PFSK-1 (cell line): ENCODE measurements at regions not wholly inside any gene's neighbourhood (a gene's known extent, or its start where the extent isn't known, plus 50 kb on each side); places are given as distances from the start of the nearest gene placed in this dataset.

Experiments
- FOXP2 ChIP-seq: optimal IDR thresholded peaks from 2 replicates; pipeline ENCODE3; 2011; ENCODE audit warnings: borderline replicate concordance, control low read depth, inconsistent platforms; ENCODE audit not compliant: insufficient read depth; ENCODE audit errors: extremely low read length, extremely low read depth
- POLR2AphosphoS5 ChIP-seq: IDR thresholded peaks from 2 replicates; pipeline ENCODE4 v1.6.1; 2012; ENCODE audit warnings: low read depth, mild to moderate bottlenecking, control low read depth, low read length, moderate library complexity
- REST ChIP-seq, 2 experiments: IDR thresholded peaks; 2 replicates each; pipeline versions ENCODE4 v1.6.1 to v1.8.0; 2011 to 2012; ENCODE audit warnings: low read depth in 2 of 2, low read length in 2 of 2, control low read depth in 1 of 2, inconsistent platforms in 1 of 2, mild to moderate bottlenecking in 1 of 2, moderate library complexity in 1 of 2; ENCODE audit not compliant: insufficient read depth in 1 of 2
- SIN3A ChIP-seq: IDR thresholded peaks from 2 replicates; pipeline ENCODE4 v1.6.1; 2012; ENCODE audit warnings: mild to moderate bottlenecking, low read length, moderate library complexity, borderline replicate concordance; ENCODE audit not compliant: insufficient read depth
- TAF1 ChIP-seq: IDR thresholded peaks from 2 replicates; pipeline ENCODE4 v1.6.1; 2012; ENCODE audit warnings: low read length, control low read depth, borderline replicate concordance; ENCODE audit not compliant: insufficient read depth

GRCh38 chr2:196404276-196404675, 232.9 kb upstream of the STK17B start:
- TF ChIP-seq REST (IDR thresholded peaks at IDR 0.05; ENCODE audit: insufficient read depth in 1 of 2, low read depth in 2 of 2, low read length in 2 of 2) (no peak), TAF1 (no peak), SIN3A (no peak), POLR2AphosphoS5 (no peak), FOXP2 (no peak)

GRCh38 chr2:196407675-196408264, 231.7 kb upstream of the CCDC150 start:
- no peak for TF ChIP-seq POLR2AphosphoS5
- TF ChIP-seq FOXP2: no peak
- no peak for TF ChIP-seq REST (IDR thresholded peaks at IDR 0.05; ENCODE audit: insufficient read depth in 1 of 2, low read depth in 2 of 2, low read length in 2 of 2)
- TF ChIP-seq SIN3A: no peak
- no peak for TF ChIP-seq TAF1

- TF ChIP-seq POLR2AphosphoS5 (no peak), FOXP2 (no peak), TAF1 (no peak)
Measured at GRCh38 chr2:196409376-196409775, 230.1 kb upstream of the CCDC150 start.

- TF ChIP-seq SIN3A (no peak), FOXP2 (no peak), POLR2AphosphoS5 (no peak), REST (IDR thresholded peaks at IDR 0.05; ENCODE audit: insufficient read depth in 1 of 2, low read depth in 2 of 2, low read length in 2 of 2) (no peak), TAF1 (no peak)
Measured at GRCh38 chr2:196410008-196410407, 229.5 kb upstream of the CCDC150 start.

- TF ChIP-seq SIN3A (no peak), FOXP2 (no peak)
Measured at GRCh38 chr2:196413821-196414274, 225.7 kb upstream of the CCDC150 start.

GRCh38 chr2:196415384-196415783, 224.1 kb upstream of the CCDC150 start:
- no peak for TF ChIP-seq REST (IDR thresholded peaks at IDR 0.05; ENCODE audit: insufficient read depth in 1 of 2, low read depth in 2 of 2, low read length in 2 of 2)
- TF ChIP-seq POLR2AphosphoS5: no peak
- no peak for TF ChIP-seq SIN3A
- TF ChIP-seq TAF1: no peak
- TF ChIP-seq FOXP2: peak; percentile 21
